ENCODE measurements at regions not wholly inside any gene's neighbourhood (a gene's known extent, or its start where the extent isn't known, plus 50 kb on each side); places are given as distances from the start of the nearest gene placed in this dataset.
"Not testable (repeated sequence)": the region's sequence is repeated elsewhere in the genome, so short reads cannot be mapped to it uniquely, and the experiment has no call there.

GRCh38 chr12:131553096-131553777 is 157.7 kb upstream of the SFSWAP start:
- H3K27ac Mint-ChIP-seq: no peak overlapping the region
- ATAC-seq (no peak), DNase-seq (no peak)
- no peaks in the 10 kb centered on the region for H3K36me3 Mint-ChIP-seq (ENCODE audit: low read depth)
- peaks cover 2% of the 10 kb centered on the region for H3K27me3 Mint-ChIP-seq
- no peak overlapping the region for H3K4me3 Mint-ChIP-seq
- no peaks in the 10 kb centered on the region for H3K4me1 Mint-ChIP-seq
- no peaks in the 10 kb centered on the region for H3K9me3 Mint-ChIP-seq

DNA sequence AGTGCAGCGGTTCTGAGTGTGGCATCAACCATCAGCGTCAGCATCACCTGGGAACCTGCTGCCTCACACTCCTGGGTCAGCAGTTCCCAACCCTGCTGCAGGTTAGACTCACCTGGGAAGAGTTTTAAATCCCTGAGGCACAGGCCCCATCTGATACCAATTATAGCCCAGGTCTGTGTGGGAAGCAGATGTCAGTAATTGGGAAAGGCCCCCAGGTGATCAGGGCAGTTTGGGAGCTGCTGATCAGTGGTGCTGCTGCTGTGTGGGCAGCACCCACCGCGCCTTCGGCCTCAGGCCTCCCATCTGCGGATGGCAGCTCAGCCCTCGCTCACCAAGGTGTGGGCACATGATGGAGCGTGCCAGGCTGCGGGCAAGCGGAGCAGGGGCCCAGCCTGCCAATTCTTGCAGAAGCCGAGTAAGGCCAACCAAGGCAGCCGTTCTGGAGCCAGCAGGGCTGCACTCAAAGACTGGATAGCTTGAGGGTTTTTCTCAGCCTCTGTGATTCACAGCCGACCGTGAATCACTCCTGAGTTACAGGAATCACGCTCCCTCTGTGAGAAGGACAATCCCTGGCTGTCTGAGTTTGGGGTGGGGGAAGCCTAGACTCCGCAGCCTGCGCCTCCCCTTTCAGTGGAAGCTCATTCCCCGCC is 155.6 kb upstream of the SFSWAP start:
- H3K36me3 Mint-ChIP-seq (ENCODE audit: low read depth): no peaks in the 10 kb centered on the region
- no peaks in the 10 kb centered on the region for H3K27me3 Mint-ChIP-seq
- no peak overlapping the region for H3K4me3 Mint-ChIP-seq
- no peak overlapping the region for H3K27ac Mint-ChIP-seq
- no peak for ATAC-seq
- no peak for DNase-seq
- H3K4me1 Mint-ChIP-seq: no peaks in the 10 kb centered on the region
- H3K9me3 Mint-ChIP-seq: no peaks in the 10 kb centered on the region

- no peaks in the 10 kb centered on the region for H3K36me3 Mint-ChIP-seq (ENCODE audit: low read depth)
- ATAC-seq (no peak), DNase-seq (no peak)
- no peaks in the 10 kb centered on the region for H3K9me3 Mint-ChIP-seq
- H3K27ac Mint-ChIP-seq: no peak overlapping the region
- no peaks in the 10 kb centered on the region for H3K4me1 Mint-ChIP-seq
- H3K4me3 Mint-ChIP-seq: no peak overlapping the region
- no peaks in the 10 kb centered on the region for H3K27me3 Mint-ChIP-seq
Measured at GRCh38 chr12:131555866-131556265, 155.0 kb upstream of the SFSWAP start.

DNA sequence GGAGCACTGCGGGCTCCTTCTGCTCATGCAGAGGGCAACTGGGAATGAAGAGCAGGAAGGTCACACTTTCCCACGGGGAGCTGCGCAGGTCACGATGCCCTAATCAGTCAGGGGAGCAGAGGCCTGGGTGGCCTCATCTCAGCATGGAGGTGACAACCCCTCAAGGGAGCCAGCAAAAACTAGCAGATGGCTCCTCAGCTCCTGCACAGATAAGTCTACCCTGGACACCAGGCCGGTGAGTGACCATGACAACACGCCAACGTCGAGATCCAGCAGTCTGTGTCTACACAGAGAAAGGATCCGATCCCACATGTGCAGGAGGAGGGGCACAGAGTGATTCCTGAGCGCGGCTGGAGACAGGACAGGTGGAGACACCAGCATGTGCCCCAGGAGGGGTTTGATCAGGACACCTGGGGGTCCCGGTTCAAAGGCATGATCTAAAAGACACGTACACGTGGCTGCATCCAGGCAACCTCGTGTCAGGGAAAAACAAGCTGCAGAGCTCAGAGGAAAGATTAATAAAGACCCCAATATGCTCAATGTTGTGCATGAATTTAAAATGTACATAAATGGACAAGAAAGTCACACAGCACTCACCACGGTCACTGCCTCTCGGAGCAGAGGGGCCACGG is 153.7 kb upstream of the SFSWAP start:
- ATAC-seq (no peak), DNase-seq (no peak)
- no peak overlapping the region for H3K27ac Mint-ChIP-seq
- H3K4me1 Mint-ChIP-seq: no peaks in the 10 kb centered on the region
- no peak overlapping the region for H3K4me3 Mint-ChIP-seq
- no peaks in the 10 kb centered on the region for H3K36me3 Mint-ChIP-seq (ENCODE audit: low read depth)
- H3K27me3 Mint-ChIP-seq: no peaks in the 10 kb centered on the region
- no peaks in the 10 kb centered on the region for H3K9me3 Mint-ChIP-seq

- H3K27ac Mint-ChIP-seq: no peak overlapping the region
- H3K27me3 Mint-ChIP-seq: no peaks in the 10 kb centered on the region
- H3K9me3 Mint-ChIP-seq: no peaks in the 10 kb centered on the region
Measured at GRCh38 chr12:131559517-131560516, 151.1 kb upstream of the SFSWAP start.

DNA sequence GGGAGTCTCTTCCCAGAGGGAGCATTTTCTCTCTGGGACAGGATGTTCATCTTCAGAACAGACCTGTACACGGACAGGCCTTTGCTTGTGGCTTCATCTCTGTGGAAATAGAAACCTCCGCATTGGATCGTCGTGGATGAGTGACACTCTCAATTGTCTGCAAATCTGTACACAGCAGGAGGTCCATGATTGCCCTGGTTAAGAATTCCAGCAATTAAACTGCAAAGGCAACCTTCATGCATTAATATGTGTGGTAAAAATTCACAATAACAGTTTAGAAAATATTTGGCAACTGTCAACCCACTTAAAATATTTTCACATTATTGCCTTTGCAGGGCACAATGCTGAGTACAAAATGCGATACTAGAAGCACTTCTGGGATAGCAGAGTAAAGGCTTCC is 149.8 kb upstream of the SFSWAP start:
- H3K9me3 Mint-ChIP-seq: no peaks in the 10 kb centered on the region
- no peaks in the 10 kb centered on the region for H3K4me1 Mint-ChIP-seq
- DNase-seq: no peak
- H3K4me3 Mint-ChIP-seq: no peak overlapping the region
- H3K27me3 Mint-ChIP-seq: no peaks in the 10 kb centered on the region
- H3K36me3 Mint-ChIP-seq (ENCODE audit: low read depth): no peaks in the 10 kb centered on the region
- no peak overlapping the region for H3K27ac Mint-ChIP-seq
- no peak for ATAC-seq

More at GRCh38 chr12:131559517-131560516, 151.1 kb upstream of the SFSWAP start:
- ATAC-seq (no peak), DNase-seq (no peak)
- Mint-ChIP-seq H3K4me3 (no peak overlapping the region), H3K36me3 (ENCODE audit: low read depth) (no peaks in the 10 kb centered on the region), H3K4me1 (no peaks in the 10 kb centered on the region)

GRCh38 chr12:131561891-131562684 is 148.8 kb upstream of the SFSWAP start:
- Mint-ChIP-seq H3K36me3 (ENCODE audit: low read depth) (no peaks in the 10 kb centered on the region), H3K9me3 (no peaks in the 10 kb centered on the region), H3K27ac (no peak overlapping the region), H3K4me1 (no peaks in the 10 kb centered on the region), H3K4me3 (no peak overlapping the region), H3K27me3 (no peaks in the 10 kb centered on the region)
- ATAC-seq (no peak), DNase-seq (no peak)

DNA sequence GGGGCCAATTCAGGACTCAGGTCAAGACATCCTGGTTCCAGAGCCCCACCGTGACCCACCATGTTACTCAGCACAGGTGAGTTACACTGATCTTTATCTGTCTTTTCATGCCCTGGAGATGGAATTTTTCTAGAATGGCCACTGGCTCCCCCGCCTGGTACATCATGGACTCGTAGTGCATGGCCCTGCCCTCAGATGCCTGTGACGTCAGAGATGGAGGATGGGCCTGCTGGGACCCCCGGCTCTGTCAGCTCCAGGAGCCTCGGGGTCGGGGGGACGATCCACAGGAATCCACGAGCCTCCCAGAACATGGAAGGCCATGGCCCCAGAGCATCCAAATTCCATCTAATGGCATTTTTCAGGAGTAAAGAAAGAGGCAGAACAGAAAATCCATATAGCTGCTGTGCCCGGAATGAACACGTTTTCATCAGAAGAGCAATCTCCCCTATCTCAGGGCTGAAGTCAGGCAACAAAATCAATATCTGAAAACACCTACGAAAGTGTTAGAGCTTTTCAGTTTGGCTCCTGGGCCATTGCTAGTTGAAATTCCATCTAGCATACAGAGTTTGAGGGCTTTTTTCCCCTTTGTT is 146.7 kb upstream of the SFSWAP start:
- not testable (repeated sequence) for H3K9me3 Mint-ChIP-seq; H3K4me3 Mint-ChIP-seq; H3K27me3 Mint-ChIP-seq; ATAC-seq; H3K4me1 Mint-ChIP-seq; H3K27ac Mint-ChIP-seq; DNase-seq; H3K36me3 Mint-ChIP-seq (ENCODE audit: low read depth)

GRCh38 chr12:131564845-131565244 is 146.0 kb upstream of the SFSWAP start:
- Mint-ChIP-seq H3K27me3 (peaks cover 2% of the 10 kb centered on the region), H3K4me3 (no peak overlapping the region), H3K4me1 (no peaks in the 10 kb centered on the region), H3K9me3 (no peaks in the 10 kb centered on the region), H3K27ac (no peak overlapping the region), H3K36me3 (ENCODE audit: low read depth) (no peaks in the 10 kb centered on the region)
- DNase-seq (no peak), ATAC-seq (no peak)

- no peaks in the 10 kb centered on the region for H3K36me3 Mint-ChIP-seq (ENCODE audit: low read depth)
- no peaks in the 10 kb centered on the region for H3K9me3 Mint-ChIP-seq
- DNase-seq: no peak
- H3K27ac Mint-ChIP-seq: no peak overlapping the region
- H3K27me3 Mint-ChIP-seq: peaks cover 2% of the 10 kb centered on the region
- H3K4me1 Mint-ChIP-seq: no peaks in the 10 kb centered on the region
- ATAC-seq: no peak
- no peak overlapping the region for H3K4me3 Mint-ChIP-seq
Measured at GRCh38 chr12:131565267-131566015, 145.4 kb upstream of the SFSWAP start.

DNA sequence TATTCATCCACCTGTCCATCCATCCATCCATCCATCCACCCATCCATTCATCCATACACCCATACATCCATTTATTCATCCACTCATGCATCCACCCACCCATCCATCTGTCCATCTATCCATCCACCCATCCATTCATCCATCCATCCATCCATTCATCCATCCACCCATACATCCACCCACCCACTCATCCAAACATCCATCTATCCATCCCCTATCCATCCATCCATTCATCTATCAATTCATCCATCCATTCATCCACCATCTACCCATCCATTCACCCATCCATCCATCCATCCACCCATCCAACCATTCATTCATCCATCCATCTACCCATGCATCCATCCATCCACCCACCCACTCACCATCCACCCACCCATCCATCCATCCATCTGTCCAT is 142.6 kb upstream of the SFSWAP start:
- DNase-seq (no peak), ATAC-seq (no peak)
- Mint-ChIP-seq H3K27ac (no peak overlapping the region), H3K4me1 (no peaks in the 10 kb centered on the region), H3K36me3 (ENCODE audit: low read depth) (no peaks in the 10 kb centered on the region), H3K4me3 (no peak overlapping the region), H3K27me3 (peaks cover 2% of the 10 kb centered on the region), H3K9me3 (no peaks in the 10 kb centered on the region)

GRCh38 chr12:131570596-131570995 is 140.3 kb upstream of the SFSWAP start:
- Mint-ChIP-seq H3K9me3 (no peaks in the 10 kb centered on the region), H3K36me3 (ENCODE audit: low read depth) (no peaks in the 10 kb centered on the region), H3K27ac (no peak overlapping the region), H3K4me1 (no peaks in the 10 kb centered on the region), H3K27me3 (peaks cover 2% of the 10 kb centered on the region), H3K4me3 (no peak overlapping the region)
- ATAC-seq: no peak
- DNase-seq: no peak

DNA sequence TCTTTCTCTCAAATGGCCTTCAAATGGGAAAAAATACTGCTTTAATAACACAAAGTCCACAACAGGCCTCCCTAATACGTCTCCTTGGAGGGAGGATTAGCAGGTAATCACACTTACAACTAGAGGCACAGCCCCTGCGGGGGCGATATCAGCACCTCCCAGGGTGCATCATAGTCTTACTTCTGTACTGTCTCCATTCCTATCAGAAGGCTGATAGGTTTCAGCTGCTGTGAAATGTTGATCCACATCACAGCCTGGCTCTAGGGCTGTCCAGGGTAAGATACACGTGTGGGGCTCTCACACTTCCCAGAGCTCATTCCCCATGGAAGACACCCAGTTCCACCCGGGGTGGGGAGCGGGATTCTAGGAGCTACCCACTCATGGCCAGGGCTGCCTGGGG is 139.1 kb upstream of the SFSWAP start:
- DNase-seq: no peak
- Mint-ChIP-seq H3K4me1 (no peaks in the 10 kb centered on the region), H3K36me3 (ENCODE audit: low read depth) (no peaks in the 10 kb centered on the region)

More for the DNA sequence above, 139.1 kb upstream of the SFSWAP start:
- Mint-ChIP-seq H3K9me3 (no peaks in the 10 kb centered on the region), H3K27me3 (peaks cover 2% of the 10 kb centered on the region), H3K27ac (no peak overlapping the region), H3K4me3 (no peak overlapping the region)
- ATAC-seq: no peak

All from activated naive CD8-positive, alpha-beta T cell treated with anti-CD3 and anti-CD28 coated beads, Interleukin-2, amount 50 U/mL, for 24 hours (primary cell).